ENCODE measurements at regions not wholly inside any gene's neighbourhood (a gene's known extent, or its start where the extent isn't known, plus 50 kb on each side); places are given as distances from the start of the nearest gene placed in this dataset.
"Not testable (repeated sequence)": the region's sequence is repeated elsewhere in the genome, so short reads cannot be mapped to it uniquely, and the experiment has no call there.

DNA sequence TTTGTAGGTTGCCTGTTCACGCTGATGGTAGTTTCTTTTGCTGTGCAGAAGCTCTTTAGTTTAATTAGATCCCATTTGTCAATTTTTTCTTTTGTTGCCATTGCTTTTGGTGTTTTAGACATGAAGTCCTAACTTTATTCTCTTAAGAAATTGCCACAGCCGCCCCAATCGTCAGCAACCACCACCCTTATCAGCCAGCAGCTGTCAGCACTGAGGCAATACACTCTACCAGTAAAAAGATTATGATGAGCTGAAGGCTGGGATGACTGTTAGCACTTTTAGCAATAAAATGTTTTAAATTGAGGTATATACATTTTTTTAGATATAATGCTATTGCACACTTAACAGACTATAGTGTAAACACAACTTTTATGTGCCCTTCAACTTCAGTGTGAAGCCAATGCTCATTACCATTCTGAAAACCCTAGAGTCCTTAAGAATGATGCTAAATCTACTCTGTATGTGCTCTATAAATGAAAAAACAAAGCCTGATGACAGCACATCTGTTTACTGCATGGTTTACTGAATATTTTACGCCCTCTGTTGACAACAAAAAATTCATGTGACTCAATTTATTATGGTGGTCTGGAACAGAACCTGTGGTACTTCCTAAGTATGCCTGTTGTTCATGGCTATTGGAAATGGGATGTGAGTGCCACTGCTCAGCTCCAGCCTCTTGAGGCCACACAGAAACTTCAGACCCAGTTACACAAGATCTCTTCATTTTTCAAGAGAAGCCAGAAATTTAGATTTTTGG lies 197.4 kb downstream of the DUSP6 start:
- POLR2A ChIA-PET (ENCODE audit: unreplicated experiment), result interaction anchor here (0.7 kb wide), 1 partner anchor 99 kb away, joined by 5 read pairs; no protein-coding TSS in a partner anchor
- intact Hi-C loops (cut with micrococcal nuclease), result no loop called here
- no peak for TF ChIP-seq CTCF (conservative IDR thresholded peaks at IDR 0.05; ENCODE audit: low read depth, low read length)
- TF ChIP-seq EZH2phosphoT487 (IDR thresholded peaks at IDR 0.05; ENCODE audit: borderline replicate concordance, low read length), result no peak
- TF ChIP-seq EZH2 (IDR thresholded peaks at IDR 0.05; ENCODE audit: low read length, unreplicated experiment), result no peak
- H3K79me2 ChIP-seq (ENCODE audit: low read length), result no peaks in the 10 kb centered on the region
- CTCF ChIA-PET, result interaction anchor here (0.5 kb wide), 1 partner anchor 10 kb away, joined by 4 read pairs; no protein-coding TSS in a partner anchor
- no peak overlapping the region for H3K4me2 ChIP-seq (ENCODE audit: low read length)
- no peak overlapping the region for H2AFZ ChIP-seq (ENCODE audit: low read length)
- no peaks in the 10 kb centered on the region for H3K36me3 ChIP-seq (ENCODE audit: low read depth, low read length)
- no peaks in the 10 kb centered on the region for H3K9me3 ChIP-seq (ENCODE audit: low read length)
- H3K27me3 ChIP-seq (ENCODE audit: low read length), result no peaks in the 10 kb centered on the region
- no peaks in the 10 kb centered on the region for H3F3A ChIP-seq (ENCODE audit: low read length, unreplicated experiment)
- H3K9ac ChIP-seq (ENCODE audit: low read length), result no peak overlapping the region
- H3K27ac ChIP-seq (ENCODE audit: low read length), result no peak overlapping the region
- no peaks in the 10 kb centered on the region for H3K9me2 ChIP-seq (replicated peaks; ENCODE audit: low read length)
- no peaks in the 10 kb centered on the region for H4K20me1 ChIP-seq (ENCODE audit: low read length)
- no peak overlapping the region for H3K4me3 ChIP-seq (ENCODE audit: low read length)
- ATAC-seq (no peak), DNase-seq (no peak)
- BruUV-seq (replicated peaks), result no TSS peak
- H3K4me1 ChIP-seq (ENCODE audit: insufficient read depth, low read length), result peaks cover 8% of the 10 kb centered on the region

- H3K9me3 ChIP-seq (ENCODE audit: low read length), result no peaks in the 10 kb centered on the region
- intact Hi-C loops (cut with micrococcal nuclease), result no loop called here
- H3K27me3 ChIP-seq (ENCODE audit: low read length), result no peaks in the 10 kb centered on the region
- H4K20me1 ChIP-seq (ENCODE audit: low read length), result no peaks in the 10 kb centered on the region
- no TSS peak for BruUV-seq (replicated peaks)
- no peak overlapping the region for H3K4me2 ChIP-seq (ENCODE audit: low read length)
- no peak overlapping the region for H2AFZ ChIP-seq (ENCODE audit: low read length)
- DNase-seq, result no peak
- H3K9ac ChIP-seq (ENCODE audit: low read length), result no peak overlapping the region
- H3F3A ChIP-seq (ENCODE audit: low read length, unreplicated experiment), result no peaks in the 10 kb centered on the region
- H3K27ac ChIP-seq (ENCODE audit: low read length), result no peak overlapping the region
- no peak overlapping the region for H3K4me3 ChIP-seq (ENCODE audit: low read length)
- TF ChIP-seq EZH2 (IDR thresholded peaks at IDR 0.05; ENCODE audit: low read length, unreplicated experiment) (no peak), EZH2phosphoT487 (IDR thresholded peaks at IDR 0.05; ENCODE audit: borderline replicate concordance, low read length) (no peak), CTCF (conservative IDR thresholded peaks at IDR 0.05; ENCODE audit: low read depth, low read length) (no peak)
- no peaks in the 10 kb centered on the region for H3K36me3 ChIP-seq (ENCODE audit: low read depth, low read length)
- no peaks in the 10 kb centered on the region for H3K79me2 ChIP-seq (ENCODE audit: low read length)
- ATAC-seq, result no peak
- CTCF ChIA-PET, result no interaction called here
- no peaks in the 10 kb centered on the region for H3K9me2 ChIP-seq (replicated peaks; ENCODE audit: low read length)
- POLR2A ChIA-PET (ENCODE audit: unreplicated experiment), result no interaction called here
- peaks cover 2% of the 10 kb centered on the region for H3K4me1 ChIP-seq (ENCODE audit: insufficient read depth, low read length)
Measured at GRCh38 chr12:89153341-89153740, 199.0 kb downstream of the DUSP6 start.

GRCh38 chr12:89151536-89151935 lies 200.8 kb downstream of the DUSP6 start:
- H4K20me1 ChIP-seq (ENCODE audit: low read length), result no peaks in the 10 kb centered on the region
- ChIA-PET CTCF (interaction anchor here (0.7 kb wide), 1 partner anchor 52 kb away, joined by 3 read pairs; no protein-coding TSS in a partner anchor), POLR2A (ENCODE audit: unreplicated experiment) (no interaction called here)

DNA sequence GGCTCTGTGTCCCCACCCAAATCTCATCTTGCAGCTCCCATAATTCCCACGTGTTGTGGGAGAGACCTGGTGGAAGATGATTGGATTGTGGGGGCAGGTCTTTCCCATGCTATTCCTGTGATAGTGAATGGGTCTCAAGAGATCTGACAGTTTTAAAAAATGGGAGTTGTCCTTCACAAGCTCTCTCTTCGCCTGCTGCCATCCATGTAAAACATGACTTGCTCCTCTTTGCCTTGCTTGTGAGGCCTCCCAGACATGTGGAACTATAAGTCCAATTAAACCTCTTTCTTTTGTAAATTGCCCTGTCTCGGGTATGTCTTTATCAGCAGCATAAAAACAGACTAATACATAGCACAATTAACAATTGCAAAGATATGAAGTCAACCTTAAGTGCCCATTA lies 201.5 kb downstream of the DUSP6 start:
- POLR2A ChIA-PET (ENCODE audit: unreplicated experiment); ATAC-seq; H3K4me1 ChIP-seq (ENCODE audit: insufficient read depth, low read length); H3K4me3 ChIP-seq (ENCODE audit: low read length); H3K27ac ChIP-seq (ENCODE audit: low read length); H3K9ac ChIP-seq (ENCODE audit: low read length); DNase-seq; BruUV-seq (replicated peaks); H3F3A ChIP-seq (ENCODE audit: low read length, unreplicated experiment); H3K9me2 ChIP-seq (replicated peaks; ENCODE audit: low read length); H3K27me3 ChIP-seq (ENCODE audit: low read length); H4K20me1 ChIP-seq (ENCODE audit: low read length); H3K36me3 ChIP-seq (ENCODE audit: low read depth, low read length); intact Hi-C loops (cut with micrococcal nuclease); CTCF ChIA-PET; H3K4me2 ChIP-seq (ENCODE audit: low read length); H2AFZ ChIP-seq (ENCODE audit: low read length); H3K79me2 ChIP-seq (ENCODE audit: low read length); H3K9me3 ChIP-seq (ENCODE audit: low read length): not testable (repeated sequence)

More at GRCh38 chr12:89151536-89151935, 200.8 kb downstream of the DUSP6 start:
- Histone ChIP-seq H3K9ac (ENCODE audit: low read length) (no peak overlapping the region), H3K4me2 (ENCODE audit: low read length) (no peak overlapping the region), H3K79me2 (ENCODE audit: low read length) (no peaks in the 10 kb centered on the region), H3K27me3 (ENCODE audit: low read length) (no peaks in the 10 kb centered on the region), H3K4me1 (ENCODE audit: insufficient read depth, low read length) (no peaks in the 10 kb centered on the region), H3K27ac (ENCODE audit: low read length) (no peak overlapping the region), H3F3A (ENCODE audit: low read length, unreplicated experiment) (no peaks in the 10 kb centered on the region), H3K36me3 (ENCODE audit: low read depth, low read length) (no peaks in the 10 kb centered on the region), H2AFZ (ENCODE audit: low read length) (no peak overlapping the region), H3K4me3 (ENCODE audit: low read length) (no peak overlapping the region), H3K9me2 (replicated peaks; ENCODE audit: low read length) (no peaks in the 10 kb centered on the region), H3K9me3 (ENCODE audit: low read length) (no peaks in the 10 kb centered on the region)
- intact Hi-C loops (cut with micrococcal nuclease), result no loop called here
- DNase-seq (no peak), ATAC-seq (no peak)
- BruUV-seq (replicated peaks), result no TSS peak
- no peak for TF ChIP-seq EZH2phosphoT487 (IDR thresholded peaks at IDR 0.05; ENCODE audit: borderline replicate concordance, low read length)
- TF ChIP-seq CTCF (conservative IDR thresholded peaks at IDR 0.05; ENCODE audit: low read depth, low read length), result no peak
- no peak for TF ChIP-seq EZH2 (IDR thresholded peaks at IDR 0.05; ENCODE audit: low read length, unreplicated experiment)
